ENCODE measurements at regions not wholly inside any gene's neighbourhood (a gene's known extent, or its start where the extent isn't known, plus 50 kb on each side); places are given as distances from the start of the nearest gene placed in this dataset.

- in situ Hi-C loops (cut with MboI; ENCODE audit: low sequenced_read_pairs, unreplicated experiment), result no loop called here
- no peak for TF ChIP-seq CTCF (IDR thresholded peaks at IDR 0.05; ENCODE audit: borderline replicate concordance, control extremely low read depth, extremely low read depth, insufficient read depth, missing control alignments)
- DNase-seq (ENCODE audit: low spot score), result no peak
These were observed 342.2 kb upstream of the DUSP10 start for GRCh38 chr1:222084048-222084447.

GRCh38 chr1:222081859-222082258 lies 340.0 kb upstream of the DUSP10 start:
- in situ Hi-C loops (cut with MboI; ENCODE audit: low sequenced_read_pairs, unreplicated experiment), result no loop called here
- no peak for DNase-seq (ENCODE audit: low spot score)
- TF ChIP-seq CTCF (IDR thresholded peaks at IDR 0.05; ENCODE audit: borderline replicate concordance, control extremely low read depth, extremely low read depth, insufficient read depth, missing control alignments), result no peak

- no peak for TF ChIP-seq CTCF (IDR thresholded peaks at IDR 0.05; ENCODE audit: borderline replicate concordance, control extremely low read depth, extremely low read depth, insufficient read depth, missing control alignments)
- no peak for DNase-seq (ENCODE audit: low spot score)
- in situ Hi-C loops (cut with MboI; ENCODE audit: low sequenced_read_pairs, unreplicated experiment), result no loop called here
These were observed 337.7 kb upstream of the DUSP10 start for GRCh38 chr1:222079566-222079965.

GRCh38 chr1:222077206-222077605 lies 335.3 kb upstream of the DUSP10 start:
- TF ChIP-seq CTCF (IDR thresholded peaks at IDR 0.05; ENCODE audit: borderline replicate concordance, control extremely low read depth, extremely low read depth, insufficient read depth, missing control alignments), result no peak
- in situ Hi-C loops (cut with MboI; ENCODE audit: low sequenced_read_pairs, unreplicated experiment), result no loop called here
- DNase-seq (ENCODE audit: low spot score), result no peak

- no peak for TF ChIP-seq CTCF (IDR thresholded peaks at IDR 0.05; ENCODE audit: borderline replicate concordance, control extremely low read depth, extremely low read depth, insufficient read depth, missing control alignments)
- in situ Hi-C loops (cut with MboI; ENCODE audit: low sequenced_read_pairs, unreplicated experiment), result no loop called here
- no peak for DNase-seq (ENCODE audit: low spot score)
These were observed 332.4 kb upstream of the DUSP10 start for GRCh38 chr1:222074317-222074716.

GRCh38 chr1:222073307-222073995 lies 331.6 kb upstream of the DUSP10 start:
- DNase-seq (ENCODE audit: low spot score), result no peak
- no peak for TF ChIP-seq CTCF (IDR thresholded peaks at IDR 0.05; ENCODE audit: borderline replicate concordance, control extremely low read depth, extremely low read depth, insufficient read depth, missing control alignments)
- in situ Hi-C loops (cut with MboI; ENCODE audit: low sequenced_read_pairs, unreplicated experiment), result no loop called here

Data from GM13976 (cell line).